HEK293 (cell line): ENCODE measurements at regions not wholly inside any gene's neighbourhood (a gene's known extent, or its start where the extent isn't known, plus 50 kb on each side); places are given as distances from the start of the nearest gene placed in this dataset.
"Not testable (repeated sequence)": the region's sequence is repeated elsewhere in the genome, so short reads cannot be mapped to it uniquely, and the experiment has no call there.

ENCODE experiments used
- CTCF ChIA-PET: fragments of 350-600 bp; formaldehyde crosslinking; extraction: SDS; loops from one replicate; lab custom pipeline; 2021; ENCODE audit warnings: antibody characterized with exemption; lab: Yijun Ruan, JAX
- POLR2A ChIA-PET: fragments of 300-600 bp; formaldehyde crosslinking; extraction: SDS; loops from one replicate; lab custom pipeline; 2020; ENCODE audit warnings: antibody characterized with exemption, inconsistent platforms; lab: Yijun Ruan, JAX
- H3K27ac ChIP-seq: fragments of 200-500 bp; sonication (Bioruptor generic); 2 replicates; pipeline ENCODE4 v1.5.1; 2014; ENCODE audit warnings: low read depth, low read length, control low read depth, inconsistent platforms; ENCODE audit errors: extremely low read depth
- H3K36me3 ChIP-seq, 2 experiments: fragments of 200-500 bp in 1 of 2; sonication (Bioruptor generic) in 1 of 2; 1 replicate in 1 of 2; 2 replicates in 1 of 2; pipeline ENCODE4 v1.5.1; 2014 to 2017; ENCODE audit warnings: inconsistent platforms in 2 of 2, low read length in 2 of 2; ENCODE audit not compliant: control insufficient read depth in 2 of 2, insufficient read depth in 1 of 2
- H3K4me1 ChIP-seq: fragments of 200-500 bp; sonication (Bioruptor generic); 2 replicates; pipeline ENCODE4 v1.5.1; 2014; ENCODE audit warnings: mild to moderate bottlenecking, low read length, inconsistent platforms; ENCODE audit not compliant: control insufficient read depth, insufficient read depth
- H3K4me3 ChIP-seq: 2 replicates; pipeline ENCODE4 v1.5.1; 2011; ENCODE audit warnings: low read depth, mild to moderate bottlenecking, control low read depth, low read length, moderate library complexity
- H3K9me3 ChIP-seq: fragments of 200-500 bp; sonication (Bioruptor generic); 2 replicates; pipeline ENCODE4 v1.5.1; 2014; ENCODE audit warnings: low read depth, low read length, inconsistent platforms; ENCODE audit not compliant: control insufficient read depth, insufficient read depth

- H3K4me1 ChIP-seq, H3K9me3 ChIP-seq, POLR2A ChIA-PET, H3K4me3 ChIP-seq, H3K36me3 ChIP-seq, H3K27ac ChIP-seq, CTCF ChIA-PET: not testable (repeated sequence)
Measured at GRCh38 chr14:19052977-19053376, 85.7 kb downstream of the POTEM start.

- H3K9me3 ChIP-seq, H3K4me3 ChIP-seq, H3K36me3 ChIP-seq, CTCF ChIA-PET, POLR2A ChIA-PET, H3K27ac ChIP-seq, H3K4me1 ChIP-seq: not testable (repeated sequence)
Measured at GRCh38 chr14:19053426-19054050, 86.3 kb downstream of the POTEM start.

GRCh38 chr14:19054108-19054721 is 87.0 kb downstream of the POTEM start:
- H3K9me3 ChIP-seq, H3K36me3 ChIP-seq, H3K27ac ChIP-seq, POLR2A ChIA-PET, CTCF ChIA-PET, H3K4me1 ChIP-seq, H3K4me3 ChIP-seq: not testable (repeated sequence)

GRCh38 chr14:19054934-19055333 is 87.7 kb downstream of the POTEM start:
- CTCF ChIA-PET, H3K27ac ChIP-seq, H3K4me3 ChIP-seq, H3K4me1 ChIP-seq, H3K36me3 ChIP-seq, POLR2A ChIA-PET, H3K9me3 ChIP-seq: not testable (repeated sequence)

- H3K27ac ChIP-seq, CTCF ChIA-PET, H3K36me3 ChIP-seq, POLR2A ChIA-PET, H3K4me1 ChIP-seq, H3K4me3 ChIP-seq, H3K9me3 ChIP-seq: not testable (repeated sequence)
Measured at GRCh38 chr14:19059066-19059465, 91.8 kb downstream of the POTEM start.

GRCh38 chr14:19061689-19062450 is 94.6 kb downstream of the POTEM start:
- H3K27ac ChIP-seq, H3K4me3 ChIP-seq, CTCF ChIA-PET, H3K4me1 ChIP-seq, POLR2A ChIA-PET, H3K9me3 ChIP-seq, H3K36me3 ChIP-seq: not testable (repeated sequence)

GRCh38 chr14:19068957-19069356 is 101.7 kb downstream of the POTEM start:
- POLR2A ChIA-PET, H3K27ac ChIP-seq, H3K4me3 ChIP-seq, H3K9me3 ChIP-seq, CTCF ChIA-PET, H3K4me1 ChIP-seq, H3K36me3 ChIP-seq: not testable (repeated sequence)

GRCh38 chr14:19072518-19072917 is 105.3 kb downstream of the POTEM start:
- H3K9me3 ChIP-seq, POLR2A ChIA-PET, CTCF ChIA-PET, H3K27ac ChIP-seq, H3K4me3 ChIP-seq, H3K4me1 ChIP-seq, H3K36me3 ChIP-seq: not testable (repeated sequence)

GRCh38 chr14:19088632-19089031 is 121.4 kb downstream of the POTEM start:
- H3K36me3 ChIP-seq, H3K9me3 ChIP-seq, CTCF ChIA-PET, POLR2A ChIA-PET, H3K4me3 ChIP-seq, H3K4me1 ChIP-seq, H3K27ac ChIP-seq: not testable (repeated sequence)

GRCh38 chr14:19093227-19093626 is 126.0 kb downstream of the POTEM start:
- H3K4me3 ChIP-seq, POLR2A ChIA-PET, H3K4me1 ChIP-seq, H3K27ac ChIP-seq, H3K36me3 ChIP-seq, H3K9me3 ChIP-seq, CTCF ChIA-PET: not testable (repeated sequence)

- CTCF ChIA-PET, H3K27ac ChIP-seq, H3K9me3 ChIP-seq, H3K4me1 ChIP-seq, H3K36me3 ChIP-seq, H3K4me3 ChIP-seq, POLR2A ChIA-PET: not testable (repeated sequence)
Measured at GRCh38 chr14:19094731-19095130, 127.5 kb downstream of the POTEM start.
